Spinal cord (tissue), 9 donors: ENCODE measurements at regions not wholly inside any gene's neighbourhood (a gene's known extent, or its start where the extent isn't known, plus 50 kb on each side); places are given as distances from the start of the nearest gene placed in this dataset.
"Not testable (repeated sequence)": the region's sequence is repeated elsewhere in the genome, so short reads cannot be mapped to it uniquely, and the experiment has no call there.

Experiments
- DNase-seq, 6 donors: peaks; one replicate each; pipeline versions ENCODE4 v3.0.0 to v3.0.0-alpha.2; 2013 to 2015; ENCODE audit warnings: low spot score in 6 of 6, low read depth in 4 of 6
- H3K27ac ChIP-seq: one replicate; pipeline ENCODE4 v1.5.1; 2013; ENCODE audit warnings: low read depth, low read length, control low read depth
- H3K27me3 ChIP-seq: one replicate; pipeline ENCODE4 v1.6.1; 2013; ENCODE audit warnings: low read length; ENCODE audit not compliant: control insufficient read depth, insufficient read depth
- H3K36me3 ChIP-seq: one replicate; pipeline ENCODE4 v1.6.1; 2013; ENCODE audit warnings: low read length; ENCODE audit not compliant: control insufficient read depth, insufficient read depth
- H3K4me1 ChIP-seq: one replicate; pipeline ENCODE4 v1.6.1; 2013; ENCODE audit warnings: low read length; ENCODE audit not compliant: control insufficient read depth, insufficient read depth
- H3K4me3 ChIP-seq: one replicate; pipeline ENCODE4 v1.5.1; 2013; ENCODE audit warnings: low read depth, low read length, control low read depth
- H3K9me3 ChIP-seq: one replicate; pipeline ENCODE4 v1.6.1; 2013; ENCODE audit warnings: low read length; ENCODE audit not compliant: control insufficient read depth, insufficient read depth
- WGBS: methylation state at CpG from one replicate; pipeline ENCODE4 v1.1.5; 2013; ENCODE audit warnings: missing lambda C conversion rate; ENCODE audit not compliant: insufficient coverage; 5-methylcytosine and 5-hydroxymethylcytosine counted together
- donor health status: healthy.

DNA sequence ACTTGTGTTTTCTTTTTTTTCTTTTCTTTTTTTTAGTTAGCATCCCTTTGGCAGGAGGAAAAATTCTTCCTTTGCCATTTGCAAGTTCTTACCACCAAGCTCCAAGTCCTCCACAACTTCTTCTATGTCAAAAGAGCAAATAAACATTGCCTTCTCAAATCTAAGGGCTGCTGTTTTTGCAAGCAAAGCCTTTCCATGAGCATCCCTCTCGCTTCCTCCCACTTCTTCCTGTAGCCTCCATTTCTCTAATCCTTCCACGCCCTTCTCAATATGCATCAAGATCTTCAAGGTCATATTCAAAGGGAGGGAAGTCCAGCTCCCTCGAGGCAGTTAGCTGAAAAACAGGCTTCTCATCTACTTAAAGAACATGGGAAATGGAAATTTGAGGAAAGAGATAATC lies 147.1 kb downstream of the ADSS2 start:
- WGBS, result 80% methylated on average over 2 of the region's 3 CpGs
- no peaks in the 10 kb centered on the region for H3K36me3 ChIP-seq
- H3K4me3 ChIP-seq, result no peak overlapping the region
- H3K27me3 ChIP-seq, result no peaks in the 10 kb centered on the region
- H3K27ac ChIP-seq, result no peak overlapping the region
- peaks cover 3% of the 10 kb centered on the region for H3K4me1 ChIP-seq
- peaks cover 7% of the 10 kb centered on the region for H3K9me3 ChIP-seq
- DNase-seq, result no peak

GRCh38 chr1:244305776-244306341 lies 145.8 kb downstream of the ADSS2 start:
- Histone ChIP-seq H3K27me3 (no peaks in the 10 kb centered on the region), H3K27ac (no peak overlapping the region), H3K4me3 (no peak overlapping the region), H3K4me1 (peaks cover 3% of the 10 kb centered on the region), H3K9me3 (peaks cover 7% of the 10 kb centered on the region), H3K36me3 (no peaks in the 10 kb centered on the region)
- DNase-seq, result no peak
- 97% methylated on average over 4 of the region's 4 CpGs for WGBS

DNA sequence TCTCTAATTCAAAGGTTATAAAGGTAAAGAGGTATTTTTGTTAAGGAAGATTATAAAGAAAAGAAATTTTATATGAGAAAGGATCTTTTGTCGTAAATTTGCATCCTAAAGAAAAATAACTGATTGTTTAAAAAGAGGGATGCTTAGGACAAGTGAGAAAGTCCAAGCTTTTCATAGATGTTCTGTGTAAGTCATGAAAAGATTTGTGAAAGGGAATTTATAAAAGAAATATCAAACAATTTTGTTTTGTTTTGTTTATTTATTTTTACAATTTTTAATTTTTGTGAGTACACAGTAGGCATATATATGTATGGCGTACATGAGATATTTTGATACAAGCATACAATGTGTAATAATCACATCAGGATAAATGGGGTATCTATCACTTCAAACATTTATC lies 145.2 kb downstream of the ADSS2 start:
- Histone ChIP-seq H3K9me3 (peaks cover 7% of the 10 kb centered on the region), H3K4me3 (no peak overlapping the region), H3K4me1 (peaks cover 3% of the 10 kb centered on the region), H3K36me3 (no peaks in the 10 kb centered on the region), H3K27ac (no peak overlapping the region), H3K27me3 (no peaks in the 10 kb centered on the region)
- no peak for DNase-seq
- WGBS, result 100% methylated on average over 1 of the region's 2 CpGs

- H3K27me3 ChIP-seq, H3K4me3 ChIP-seq, DNase-seq, H3K27ac ChIP-seq, H3K36me3 ChIP-seq, H3K9me3 ChIP-seq, H3K4me1 ChIP-seq: not testable (repeated sequence)
- no CpG with 5 or more reads among the region's 4 CpGs for whole genome bisulfite sequencing
These were observed 142.5 kb downstream of the ADSS2 start for GRCh38 chr1:244309191-244309590.

- 76% methylated on average over 16 of the region's 18 CpGs for WGBS
- Histone ChIP-seq H3K9me3 (peaks cover 7% of the 10 kb centered on the region), H3K4me1 (peaks cover 7% of the 10 kb centered on the region), H3K36me3 (no peaks in the 10 kb centered on the region), H3K27ac (no peak overlapping the region), H3K4me3 (no peak overlapping the region), H3K27me3 (no peaks in the 10 kb centered on the region)
- peak in 1 of 6 donors; percentile 8 for DNase-seq
These were observed 139.8 kb downstream of the ADSS2 start for GRCh38 chr1:244311784-244312532.

DNA sequence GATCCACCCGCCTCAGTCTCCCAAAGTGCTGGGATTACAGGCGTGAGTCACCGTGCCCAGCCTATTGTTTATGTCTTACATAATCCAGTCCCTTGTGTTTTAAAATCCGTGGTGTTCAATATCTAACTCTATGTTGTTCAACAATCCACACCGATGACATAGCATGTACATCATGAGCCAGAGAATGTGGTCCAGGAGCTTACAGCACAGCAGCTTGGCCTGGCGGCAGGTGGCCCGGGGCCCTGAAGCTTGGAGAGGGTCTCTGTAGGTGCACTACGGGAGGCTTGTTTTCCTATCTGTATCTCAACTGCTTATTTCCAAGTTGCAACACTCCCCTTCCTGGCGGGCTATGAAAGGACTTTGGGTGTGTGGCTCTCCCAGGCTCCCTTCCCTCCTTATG lies 138.4 kb downstream of the ADSS2 start:
- no peaks in the 10 kb centered on the region for H3K36me3 ChIP-seq
- no peaks in the 10 kb centered on the region for H3K27me3 ChIP-seq
- DNase-seq, result no peak
- WGBS, result 100% methylated on average over 2 of the region's 9 CpGs
- peaks cover 7% of the 10 kb centered on the region for H3K4me1 ChIP-seq
- peaks cover 1% of the 10 kb centered on the region for H3K9me3 ChIP-seq
- H3K4me3 ChIP-seq, result no peak overlapping the region
- H3K27ac ChIP-seq, result no peak overlapping the region

- Histone ChIP-seq H3K36me3 (no peaks in the 10 kb centered on the region), H3K9me3 (no peaks in the 10 kb centered on the region), H3K4me1 (peaks cover 7% of the 10 kb centered on the region), H3K27ac (no peak overlapping the region), H3K4me3 (no peak overlapping the region), H3K27me3 (no peaks in the 10 kb centered on the region)
- peak in 1 of 6 donors; percentile 2 for DNase-seq
- WGBS, result 65% methylated on average over 5 of the region's 8 CpGs
These were observed 136.7 kb downstream of the ADSS2 start for GRCh38 chr1:244314921-244315559.

- H3K27me3 ChIP-seq, result no peaks in the 10 kb centered on the region
- H3K4me3 ChIP-seq, result no peak overlapping the region
- H3K36me3 ChIP-seq, result no peaks in the 10 kb centered on the region
- no peaks in the 10 kb centered on the region for H3K9me3 ChIP-seq
- H3K27ac ChIP-seq, result no peak overlapping the region
- H3K4me1 ChIP-seq, result peaks cover 7% of the 10 kb centered on the region
- WGBS, result 84% methylated on average over 2 of the region's 4 CpGs
- DNase-seq, result no peak
These were observed 135.7 kb downstream of the ADSS2 start for GRCh38 chr1:244315996-244316395.

- no peak for DNase-seq
- WGBS, result 94% methylated on average over 5 of the region's 6 CpGs
- Histone ChIP-seq H3K27ac (no peak overlapping the region), H3K36me3 (no peaks in the 10 kb centered on the region), H3K4me3 (no peak overlapping the region), H3K9me3 (no peaks in the 10 kb centered on the region), H3K27me3 (no peaks in the 10 kb centered on the region), H3K4me1 (peaks cover 7% of the 10 kb centered on the region)
These were observed 135.3 kb downstream of the ADSS2 start for GRCh38 chr1:244316407-244316806.
